ENCODE measurements at regions not wholly inside any gene's neighbourhood (a gene's known extent, or its start where the extent isn't known, plus 50 kb on each side); places are given as distances from the start of the nearest gene placed in this dataset.

DNA sequence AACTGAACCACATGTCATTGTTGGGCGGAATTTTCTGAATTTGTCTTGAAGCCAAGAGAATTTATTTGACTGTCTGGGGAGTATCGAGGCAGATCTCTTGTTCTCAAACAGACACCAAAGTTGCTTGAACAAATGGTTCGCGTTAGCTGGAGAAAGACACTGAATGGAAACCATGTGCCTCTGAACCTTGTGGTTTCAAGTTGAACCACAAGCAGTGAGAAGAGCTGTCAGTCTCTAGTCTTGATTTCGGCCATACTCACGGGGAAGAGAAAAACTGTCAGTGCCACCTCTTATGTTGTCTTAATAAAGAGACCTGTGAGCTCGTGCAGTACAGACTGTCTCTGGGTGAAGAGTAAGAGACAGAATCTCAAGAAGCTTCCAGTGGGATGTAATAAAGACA is 886.5 kb upstream of the SOX9 start:
- no peak for TF ChIP-seq CTCF (conservative IDR thresholded peaks at IDR 0.05; ENCODE audit: low read depth, low read length)
- TF ChIP-seq EZH2 (IDR thresholded peaks at IDR 0.05; ENCODE audit: low read length, unreplicated experiment) = no peak
